GM23338 (cell line): ENCODE measurements at regions not wholly inside any gene's neighbourhood (a gene's known extent, or its start where the extent isn't known, plus 50 kb on each side); places are given as distances from the start of the nearest gene placed in this dataset.

ENCODE experiments used
- CREB1 ChIP-seq: fragments of 250-450 bp; sonication (Bioruptor Pico); IDR thresholded peaks from 2 replicates; pipeline ENCODE4 v1.5.0; 2020; ENCODE audit warnings: low read depth, mild to moderate bottlenecking, moderate library complexity
- EZH2 ChIP-seq: fragments of 200-600 bp; sonication (generic); IDR thresholded peaks from one replicate; pipeline ENCODE4 v1.8.0; 2017; ENCODE audit warnings: antibody characterized with exemption, mild to moderate bottlenecking, low read depth; ENCODE audit not compliant: unreplicated experiment
- EZH2phosphoT487 ChIP-seq: fragments of 200-600 bp; sonication (generic); IDR thresholded peaks from one replicate; pipeline ENCODE4 v1.8.1; 2018; ENCODE audit warnings: antibody characterized with exemption; ENCODE audit not compliant: unreplicated experiment
- JUNB ChIP-seq: IDR thresholded peaks from one replicate; pipeline ENCODE4 v1.6.1; 2016; ENCODE audit warnings: antibody characterized with exemption; ENCODE audit not compliant: unreplicated experiment
- NANOG ChIP-seq: IDR thresholded peaks from 2 replicates; pipeline ENCODE4 v1.6.1; 2016; ENCODE audit warnings: antibody characterized with exemption, borderline replicate concordance
- POLR2AphosphoS5 ChIP-seq: IDR thresholded peaks from 2 replicates; pipeline ENCODE4 v1.6.1; 2016; ENCODE audit warnings: antibody characterized with exemption, low read depth
- STAT1 ChIP-seq: IDR thresholded peaks from one replicate; pipeline ENCODE4 v1.6.1; 2016; ENCODE audit warnings: antibody characterized with exemption; ENCODE audit not compliant: unreplicated experiment
- ZNF114 ChIP-seq: fragments of 250-450 bp; sonication (Bioruptor Pico); IDR thresholded peaks from 2 replicates; pipeline ENCODE4 v1.5.0; 2020; ENCODE audit warnings: mild to moderate bottlenecking, moderate library complexity
- ZNF331 ChIP-seq: fragments of 250-450 bp; sonication (Bioruptor Pico); IDR thresholded peaks from 2 replicates; pipeline ENCODE4 v1.5.0; 2020; ENCODE audit warnings: low read depth, mild to moderate bottlenecking, moderate library complexity
- TF ChIP-seq, protein P1 (sequence below), 2 experiments: fragments of 200-600 bp in 1 of 2; sonication (generic) in 1 of 2; conservative IDR thresholded peaks; 2 replicates each; pipeline versions ENCODE4 v1.5.1 to v1.6.1; 2016 to 2017; ENCODE audit warnings: antibody characterized with exemption in 2 of 2, low read depth in 2 of 2, mild to moderate bottlenecking in 2 of 2, moderate library complexity in 1 of 2
- TF ChIP-seq, protein P2 (sequence below): IDR thresholded peaks from one replicate; pipeline ENCODE4 v1.6.1; 2018; ENCODE audit warnings: antibody characterized with exemption; ENCODE audit not compliant: unreplicated experiment
- TF ChIP-seq, protein P3 (sequence below): IDR thresholded peaks from 2 replicates; pipeline ENCODE4 v1.6.1; 2016; ENCODE audit warnings: antibody characterized with exemption
- TF ChIP-seq, protein P4 (sequence below): fragments of 250-450 bp; sonication (Bioruptor Pico); IDR thresholded peaks from 2 replicates; pipeline ENCODE4 v1.5.0; 2020; ENCODE audit warnings: mild to moderate bottlenecking, moderate library complexity

DNA sequence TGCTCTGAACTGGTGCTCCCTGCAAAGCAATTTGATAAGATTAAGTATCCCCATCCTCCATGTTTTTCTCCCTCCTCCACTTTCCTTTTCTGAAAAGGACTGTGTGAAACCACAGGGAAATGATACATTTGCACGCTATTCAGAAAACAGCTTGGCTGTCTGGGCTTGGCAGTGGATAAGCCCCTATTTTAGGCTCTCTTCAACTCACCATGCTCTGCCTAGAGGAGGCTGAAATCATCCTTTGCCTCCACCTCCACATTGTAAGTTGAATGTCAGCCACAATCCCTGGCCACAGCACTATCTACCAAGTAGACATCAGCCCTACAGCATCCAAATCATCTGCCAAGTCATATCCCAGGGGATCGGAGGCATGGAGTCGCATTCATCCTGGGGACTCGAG lies 642.3 kb downstream of the RPS29 start:
- TF ChIP-seq, protein P1, sequence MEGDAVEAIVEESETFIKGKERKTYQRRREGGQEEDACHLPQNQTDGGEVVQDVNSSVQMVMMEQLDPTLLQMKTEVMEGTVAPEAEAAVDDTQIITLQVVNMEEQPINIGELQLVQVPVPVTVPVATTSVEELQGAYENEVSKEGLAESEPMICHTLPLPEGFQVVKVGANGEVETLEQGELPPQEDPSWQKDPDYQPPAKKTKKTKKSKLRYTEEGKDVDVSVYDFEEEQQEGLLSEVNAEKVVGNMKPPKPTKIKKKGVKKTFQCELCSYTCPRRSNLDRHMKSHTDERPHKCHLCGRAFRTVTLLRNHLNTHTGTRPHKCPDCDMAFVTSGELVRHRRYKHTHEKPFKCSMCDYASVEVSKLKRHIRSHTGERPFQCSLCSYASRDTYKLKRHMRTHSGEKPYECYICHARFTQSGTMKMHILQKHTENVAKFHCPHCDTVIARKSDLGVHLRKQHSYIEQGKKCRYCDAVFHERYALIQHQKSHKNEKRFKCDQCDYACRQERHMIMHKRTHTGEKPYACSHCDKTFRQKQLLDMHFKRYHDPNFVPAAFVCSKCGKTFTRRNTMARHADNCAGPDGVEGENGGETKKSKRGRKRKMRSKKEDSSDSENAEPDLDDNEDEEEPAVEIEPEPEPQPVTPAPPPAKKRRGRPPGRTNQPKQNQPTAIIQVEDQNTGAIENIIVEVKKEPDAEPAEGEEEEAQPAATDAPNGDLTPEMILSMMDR (conservative IDR thresholded peaks at IDR 0.05; ENCODE audit: low read depth in 2 of 2), result no peak
- TF ChIP-seq ZNF331 (no peak), STAT1 (no peak), CREB1 (no peak), EZH2 (no peak), NANOG (no peak), POLR2AphosphoS5 (no peak), EZH2phosphoT487 (no peak), JUNB (no peak), ZNF114 (CRISPR knock-in tag) (no peak)
- TF ChIP-seq, protein P2, sequence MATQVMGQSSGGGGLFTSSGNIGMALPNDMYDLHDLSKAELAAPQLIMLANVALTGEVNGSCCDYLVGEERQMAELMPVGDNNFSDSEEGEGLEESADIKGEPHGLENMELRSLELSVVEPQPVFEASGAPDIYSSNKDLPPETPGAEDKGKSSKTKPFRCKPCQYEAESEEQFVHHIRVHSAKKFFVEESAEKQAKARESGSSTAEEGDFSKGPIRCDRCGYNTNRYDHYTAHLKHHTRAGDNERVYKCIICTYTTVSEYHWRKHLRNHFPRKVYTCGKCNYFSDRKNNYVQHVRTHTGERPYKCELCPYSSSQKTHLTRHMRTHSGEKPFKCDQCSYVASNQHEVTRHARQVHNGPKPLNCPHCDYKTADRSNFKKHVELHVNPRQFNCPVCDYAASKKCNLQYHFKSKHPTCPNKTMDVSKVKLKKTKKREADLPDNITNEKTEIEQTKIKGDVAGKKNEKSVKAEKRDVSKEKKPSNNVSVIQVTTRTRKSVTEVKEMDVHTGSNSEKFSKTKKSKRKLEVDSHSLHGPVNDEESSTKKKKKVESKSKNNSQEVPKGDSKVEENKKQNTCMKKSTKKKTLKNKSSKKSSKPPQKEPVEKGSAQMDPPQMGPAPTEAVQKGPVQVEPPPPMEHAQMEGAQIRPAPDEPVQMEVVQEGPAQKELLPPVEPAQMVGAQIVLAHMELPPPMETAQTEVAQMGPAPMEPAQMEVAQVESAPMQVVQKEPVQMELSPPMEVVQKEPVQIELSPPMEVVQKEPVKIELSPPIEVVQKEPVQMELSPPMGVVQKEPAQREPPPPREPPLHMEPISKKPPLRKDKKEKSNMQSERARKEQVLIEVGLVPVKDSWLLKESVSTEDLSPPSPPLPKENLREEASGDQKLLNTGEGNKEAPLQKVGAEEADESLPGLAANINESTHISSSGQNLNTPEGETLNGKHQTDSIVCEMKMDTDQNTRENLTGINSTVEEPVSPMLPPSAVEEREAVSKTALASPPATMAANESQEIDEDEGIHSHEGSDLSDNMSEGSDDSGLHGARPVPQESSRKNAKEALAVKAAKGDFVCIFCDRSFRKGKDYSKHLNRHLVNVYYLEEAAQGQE, result no peak
- TF ChIP-seq, protein P3, sequence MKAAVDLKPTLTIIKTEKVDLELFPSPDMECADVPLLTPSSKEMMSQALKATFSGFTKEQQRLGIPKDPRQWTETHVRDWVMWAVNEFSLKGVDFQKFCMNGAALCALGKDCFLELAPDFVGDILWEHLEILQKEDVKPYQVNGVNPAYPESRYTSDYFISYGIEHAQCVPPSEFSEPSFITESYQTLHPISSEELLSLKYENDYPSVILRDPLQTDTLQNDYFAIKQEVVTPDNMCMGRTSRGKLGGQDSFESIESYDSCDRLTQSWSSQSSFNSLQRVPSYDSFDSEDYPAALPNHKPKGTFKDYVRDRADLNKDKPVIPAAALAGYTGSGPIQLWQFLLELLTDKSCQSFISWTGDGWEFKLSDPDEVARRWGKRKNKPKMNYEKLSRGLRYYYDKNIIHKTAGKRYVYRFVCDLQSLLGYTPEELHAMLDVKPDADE, result no peak
- TF ChIP-seq, protein P4, sequence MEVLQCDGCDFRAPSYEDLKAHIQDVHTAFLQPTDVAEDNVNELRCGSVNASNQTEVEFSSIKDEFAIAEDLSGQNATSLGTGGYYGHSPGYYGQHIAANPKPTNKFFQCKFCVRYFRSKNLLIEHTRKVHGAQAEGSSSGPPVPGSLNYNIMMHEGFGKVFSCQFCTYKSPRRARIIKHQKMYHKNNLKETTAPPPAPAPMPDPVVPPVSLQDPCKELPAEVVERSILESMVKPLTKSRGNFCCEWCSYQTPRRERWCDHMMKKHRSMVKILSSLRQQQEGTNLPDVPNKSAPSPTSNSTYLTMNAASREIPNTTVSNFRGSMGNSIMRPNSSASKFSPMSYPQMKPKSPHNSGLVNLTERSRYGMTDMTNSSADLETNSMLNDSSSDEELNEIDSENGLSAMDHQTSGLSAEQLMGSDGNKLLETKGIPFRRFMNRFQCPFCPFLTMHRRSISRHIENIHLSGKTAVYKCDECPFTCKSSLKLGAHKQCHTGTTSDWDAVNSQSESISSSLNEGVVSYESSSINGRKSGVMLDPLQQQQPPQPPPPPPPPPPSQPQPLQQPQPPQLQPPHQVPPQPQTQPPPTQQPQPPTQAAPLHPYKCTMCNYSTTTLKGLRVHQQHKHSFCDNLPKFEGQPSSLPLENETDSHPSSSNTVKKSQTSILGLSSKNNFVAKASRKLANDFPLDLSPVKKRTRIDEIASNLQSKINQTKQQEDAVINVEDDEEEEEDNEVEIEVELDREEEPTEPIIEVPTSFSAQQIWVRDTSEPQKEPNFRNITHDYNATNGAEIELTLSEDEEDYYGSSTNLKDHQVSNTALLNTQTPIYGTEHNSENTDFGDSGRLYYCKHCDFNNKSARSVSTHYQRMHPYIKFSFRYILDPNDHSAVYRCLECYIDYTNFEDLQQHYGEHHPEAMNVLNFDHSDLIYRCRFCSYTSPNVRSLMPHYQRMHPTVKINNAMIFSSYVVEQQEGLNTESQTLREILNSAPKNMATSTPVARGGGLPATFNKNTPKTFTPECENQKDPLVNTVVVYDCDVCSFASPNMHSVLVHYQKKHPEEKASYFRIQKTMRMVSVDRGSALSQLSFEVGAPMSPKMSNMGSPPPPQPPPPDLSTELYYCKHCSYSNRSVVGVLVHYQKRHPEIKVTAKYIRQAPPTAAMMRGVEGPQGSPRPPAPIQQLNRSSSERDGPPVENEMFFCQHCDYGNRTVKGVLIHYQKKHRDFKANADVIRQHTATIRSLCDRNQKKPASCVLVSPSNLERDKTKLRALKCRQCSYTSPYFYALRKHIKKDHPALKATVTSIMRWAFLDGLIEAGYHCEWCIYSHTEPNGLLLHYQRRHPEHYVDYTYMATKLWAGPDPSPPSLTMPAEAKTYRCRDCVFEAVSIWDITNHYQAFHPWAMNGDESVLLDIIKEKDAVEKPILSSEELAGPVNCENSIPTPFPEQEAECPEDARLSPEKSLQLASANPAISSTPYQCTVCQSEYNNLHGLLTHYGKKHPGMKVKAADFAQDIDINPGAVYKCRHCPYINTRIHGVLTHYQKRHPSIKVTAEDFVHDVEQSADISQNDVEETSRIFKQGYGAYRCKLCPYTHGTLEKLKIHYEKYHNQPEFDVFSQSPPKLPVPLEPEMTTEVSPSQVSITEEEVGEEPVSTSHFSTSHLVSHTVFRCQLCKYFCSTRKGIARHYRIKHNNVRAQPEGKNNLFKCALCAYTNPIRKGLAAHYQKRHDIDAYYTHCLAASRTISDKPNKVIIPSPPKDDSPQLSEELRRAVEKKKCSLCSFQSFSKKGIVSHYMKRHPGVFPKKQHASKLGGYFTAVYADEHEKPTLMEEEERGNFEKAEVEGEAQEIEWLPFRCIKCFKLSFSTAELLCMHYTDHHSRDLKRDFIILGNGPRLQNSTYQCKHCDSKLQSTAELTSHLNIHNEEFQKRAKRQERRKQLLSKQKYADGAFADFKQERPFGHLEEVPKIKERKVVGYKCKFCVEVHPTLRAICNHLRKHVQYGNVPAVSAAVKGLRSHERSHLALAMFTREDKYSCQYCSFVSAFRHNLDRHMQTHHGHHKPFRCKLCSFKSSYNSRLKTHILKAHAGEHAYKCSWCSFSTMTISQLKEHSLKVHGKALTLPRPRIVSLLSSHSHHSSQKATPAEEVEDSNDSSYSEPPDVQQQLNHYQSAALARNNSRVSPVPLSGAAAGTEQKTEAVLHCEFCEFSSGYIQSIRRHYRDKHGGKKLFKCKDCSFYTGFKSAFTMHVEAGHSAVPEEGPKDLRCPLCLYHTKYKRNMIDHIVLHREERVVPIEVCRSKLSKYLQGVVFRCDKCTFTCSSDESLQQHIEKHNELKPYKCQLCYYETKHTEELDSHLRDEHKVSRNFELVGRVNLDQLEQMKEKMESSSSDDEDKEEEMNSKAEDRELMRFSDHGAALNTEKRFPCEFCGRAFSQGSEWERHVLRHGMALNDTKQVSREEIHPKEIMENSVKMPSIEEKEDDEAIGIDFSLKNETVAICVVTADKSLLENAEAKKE (CRISPR knock-in tag), result no peak
